Panc1 (cell line): ENCODE measurements at regions not wholly inside any gene's neighbourhood (a gene's known extent, or its start where the extent isn't known, plus 50 kb on each side); places are given as distances from the start of the nearest gene placed in this dataset.

Experiments
- ATAC-seq: fragments of 200-7000 bp; cut with Tn5 transposase; 2 replicates; pipeline ENCODE4 v1.9.1; 2020; ENCODE audit warnings: mild to moderate bottlenecking, moderate library complexity
- BruUV-seq: library from RNA; stranded (reverse); fragments of 400-500 nt; replicated peaks from 2 replicates; lab custom pipeline; 2021; lab: Mats Ljungman, UMichigan
- CTCF ChIA-PET: fragments of 300-600 bp; sonication (Branson Sonifier 250); formaldehyde crosslinking; loops from one replicate; lab custom pipeline; 2022; ENCODE audit warnings: antibody characterized with exemption; lab: Charles Lee
- POLR2A ChIA-PET: fragments of 300-600 bp; sonication (Branson Sonifier 250); formaldehyde crosslinking; loops from one replicate; lab custom pipeline; 2022; ENCODE audit warnings: antibody characterized with exemption; lab: Charles Lee
- DNase-seq: peaks from one replicate; pipeline ENCODE4 v3.0.0-alpha.2; 2010; ENCODE audit warnings: low read depth, low spot score
- H3K27ac ChIP-seq: 2 replicates; pipeline ENCODE4 v1.5.1; 2011; ENCODE audit warnings: mild to moderate bottlenecking, low read length, inconsistent platforms
- H3K27me3 ChIP-seq: fragments of 200-500 bp; sonication (Bioruptor generic); 2 replicates; pipeline ENCODE4 v1.6.0; 2014; ENCODE audit warnings: low read length, inconsistent platforms; ENCODE audit not compliant: control insufficient read depth, insufficient read depth
- H3K36me3 ChIP-seq: fragments of 200-500 bp; sonication (Bioruptor generic); 2 replicates; pipeline ENCODE4 v1.5.1; 2014; ENCODE audit warnings: inconsistent platforms, mild to moderate bottlenecking, low read length, moderate library complexity; ENCODE audit not compliant: control insufficient read depth, insufficient read depth
- H3K4me1 ChIP-seq: 2 replicates; pipeline ENCODE4 v1.5.1; 2011; ENCODE audit warnings: inconsistent platforms, mild to moderate bottlenecking, low read length, moderate library complexity; ENCODE audit not compliant: control insufficient read depth, insufficient read depth
- H3K4me3 ChIP-seq, 2 experiments: 2 replicates each; pipeline ENCODE4 v1.5.1; 2011 to 2012; ENCODE audit warnings: low read depth in 2 of 2, low read length in 2 of 2, mild to moderate bottlenecking in 2 of 2, inconsistent platforms in 1 of 2, moderate library complexity in 1 of 2
- H3K9me3 ChIP-seq: fragments of 200-500 bp; sonication (Bioruptor generic); 2 replicates; pipeline ENCODE4 v1.5.1; 2014; ENCODE audit warnings: low read depth, mild to moderate bottlenecking, inconsistent platforms, low read length, moderate library complexity; ENCODE audit not compliant: control insufficient read depth, insufficient read depth
- CTCF ChIP-seq: fragments of 450-650 bp; IDR thresholded peaks from 2 replicates; pipeline ENCODE4 v1.5.1; 2017; ENCODE audit warnings: mild to moderate bottlenecking
- POLR2AphosphoS5 ChIP-seq: IDR thresholded peaks from 2 replicates; pipeline ENCODE4 v1.6.1; 2012; ENCODE audit warnings: mild to moderate bottlenecking, low read depth, low read length, moderate library complexity
- REST ChIP-seq, 2 experiments: IDR thresholded peaks; 2 replicates each; pipeline ENCODE4 v1.6.1; 2011 to 2012; ENCODE audit warnings: low read depth in 2 of 2, control low read depth in 1 of 2, low read length in 1 of 2, mild to moderate bottlenecking in 1 of 2, moderate library complexity in 1 of 2; ENCODE audit not compliant: insufficient read depth in 1 of 2
- SIN3A ChIP-seq: IDR thresholded peaks from 2 replicates; pipeline ENCODE4 v1.6.1; 2012; ENCODE audit warnings: low read depth, mild to moderate bottlenecking, low read length, moderate library complexity, borderline replicate concordance; ENCODE audit not compliant: insufficient read depth
- TCF7L2 ChIP-seq: IDR thresholded peaks from 2 replicates; pipeline ENCODE4 v1.6.1; 2011; ENCODE audit warnings: mild to moderate bottlenecking, low read depth, low read length, inconsistent platforms
- in situ Hi-C: cut with HindIII; loops from 2 replicates; pipeline ENCODE4 v1.10.0; 2016; ENCODE audit warnings: low sequenced_read_pairs, low pct_unique_long_range_greater_than_20kb
- intact Hi-C: fragments of 100-400 bp; cut with micrococcal nuclease; formaldehyde crosslinking; loops from one replicate; pipeline ENCODE4 v1.10.0; 2022; ENCODE audit not compliant: unreplicated experiment

- Histone ChIP-seq H3K27ac (no peak overlapping the region), H3K27me3 (no peaks in the 10 kb centered on the region), H3K36me3 (no peaks in the 10 kb centered on the region), H3K9me3 (no peaks in the 10 kb centered on the region), H3K4me3 (no peak overlapping the region), H3K4me1 (no peaks in the 10 kb centered on the region)
- no TSS peak for BruUV-seq
- DNase-seq = no peak
- ChIA-PET POLR2A (no interaction called here), CTCF (no interaction called here)
- ATAC-seq = no peak
- intact Hi-C loops (no loop called here), in situ Hi-C loops (no loop called here)
- TF ChIP-seq POLR2AphosphoS5 (no peak), TCF7L2 (no peak), REST (IDR thresholded peaks at IDR 0.05; ENCODE audit: insufficient read depth in 1 of 2, low read depth in 2 of 2, low read length in 1 of 2) (no peak), CTCF (no peak), SIN3A (no peak)
These were observed 62.4 kb downstream of the SOX9 start for GRCh38 chr17:72183194-72183685.

- H3K4me3 ChIP-seq = no peak overlapping the region
- ATAC-seq (no peak), DNase-seq (no peak)
- H3K27me3 ChIP-seq = no peaks in the 10 kb centered on the region
- BruUV-seq = no TSS peak
- H3K4me1 ChIP-seq = no peaks in the 10 kb centered on the region
- no peaks in the 10 kb centered on the region for H3K9me3 ChIP-seq
- POLR2A ChIA-PET = interaction anchor here (0.7 kb wide), 1 partner anchor 56 kb away, joined by 3 read pairs; no protein-coding TSS in a partner anchor
- H3K27ac ChIP-seq = no peak overlapping the region
- CTCF ChIA-PET = no interaction called here
- intact Hi-C loops (no loop called here), in situ Hi-C loops (no loop called here)
- no peaks in the 10 kb centered on the region for H3K36me3 ChIP-seq
- TF ChIP-seq POLR2AphosphoS5 (no peak), CTCF (no peak)
These were observed 64.0 kb downstream of the SOX9 start for GRCh38 chr17:72184805-72185204.
